OCI-LY1 (cell line): ENCODE measurements at regions not wholly inside any gene's neighbourhood (a gene's known extent, or its start where the extent isn't known, plus 50 kb on each side); places are given as distances from the start of the nearest gene placed in this dataset.

Source experiments
- EZH2 ChIP-seq: fragments of 200-600 bp; sonication (generic), shearing (Covaris generic); IDR thresholded peaks from 2 replicates; pipeline ENCODE4 v1.8.0; 2017; ENCODE audit warnings: borderline replicate concordance, mixed run types, mild to moderate bottlenecking, antibody characterized with exemption, low read length, moderate library complexity, mixed read lengths
- TF ChIP-seq, protein P1 (sequence below): fragments of 200-600 bp; sonication (generic), shearing (Covaris generic); IDR thresholded peaks from 2 replicates; pipeline ENCODE4 v1.5.1; 2017; ENCODE audit warnings: mild to moderate bottlenecking, antibody characterized with exemption, low read length, moderate library complexity, mixed read lengths

DNA sequence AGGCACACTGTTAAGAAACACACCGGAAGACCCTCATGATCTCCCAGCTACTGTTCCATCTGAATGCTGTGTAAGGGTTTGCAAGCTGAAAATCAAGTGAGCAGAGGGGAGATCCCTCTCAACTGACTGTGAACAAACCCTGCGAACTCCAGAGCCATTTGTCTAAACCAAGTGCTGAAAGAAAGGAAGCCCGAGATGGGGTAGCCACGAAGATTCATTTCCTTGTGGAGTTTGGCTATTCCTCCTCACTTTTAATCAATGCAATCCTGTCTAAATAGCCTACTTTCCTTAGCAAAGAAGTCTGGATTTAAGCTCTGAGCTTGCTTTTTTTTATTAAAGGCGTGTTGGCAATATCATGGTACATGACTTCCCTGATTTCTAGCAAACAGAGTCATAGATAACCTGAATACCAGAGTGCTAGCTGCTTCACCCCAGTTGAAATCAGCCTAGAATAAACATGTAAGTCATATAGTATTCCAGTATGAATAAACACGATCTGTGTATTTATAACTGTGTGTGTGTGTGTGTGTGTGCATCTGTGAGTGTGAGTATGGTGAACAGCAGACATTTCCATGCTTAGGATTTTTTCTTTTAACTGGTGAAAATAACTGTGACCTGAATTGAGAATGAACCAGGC, 365.2 kb downstream of the ZNF521 start:
- TF ChIP-seq EZH2: no peak
- TF ChIP-seq, protein P1, sequence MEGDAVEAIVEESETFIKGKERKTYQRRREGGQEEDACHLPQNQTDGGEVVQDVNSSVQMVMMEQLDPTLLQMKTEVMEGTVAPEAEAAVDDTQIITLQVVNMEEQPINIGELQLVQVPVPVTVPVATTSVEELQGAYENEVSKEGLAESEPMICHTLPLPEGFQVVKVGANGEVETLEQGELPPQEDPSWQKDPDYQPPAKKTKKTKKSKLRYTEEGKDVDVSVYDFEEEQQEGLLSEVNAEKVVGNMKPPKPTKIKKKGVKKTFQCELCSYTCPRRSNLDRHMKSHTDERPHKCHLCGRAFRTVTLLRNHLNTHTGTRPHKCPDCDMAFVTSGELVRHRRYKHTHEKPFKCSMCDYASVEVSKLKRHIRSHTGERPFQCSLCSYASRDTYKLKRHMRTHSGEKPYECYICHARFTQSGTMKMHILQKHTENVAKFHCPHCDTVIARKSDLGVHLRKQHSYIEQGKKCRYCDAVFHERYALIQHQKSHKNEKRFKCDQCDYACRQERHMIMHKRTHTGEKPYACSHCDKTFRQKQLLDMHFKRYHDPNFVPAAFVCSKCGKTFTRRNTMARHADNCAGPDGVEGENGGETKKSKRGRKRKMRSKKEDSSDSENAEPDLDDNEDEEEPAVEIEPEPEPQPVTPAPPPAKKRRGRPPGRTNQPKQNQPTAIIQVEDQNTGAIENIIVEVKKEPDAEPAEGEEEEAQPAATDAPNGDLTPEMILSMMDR: no peak
